Endothelial cell of umbilical vein (primary cell): ENCODE measurements at regions not wholly inside any gene's neighbourhood (a gene's known extent, or its start where the extent isn't known, plus 50 kb on each side); places are given as distances from the start of the nearest gene placed in this dataset.

Experiments
- BruUV-seq: library from RNA; stranded (reverse); fragments of 400-500 nt; replicated peaks from 2 replicates; lab custom pipeline; 2021; lab: Mats Ljungman, UMichigan
- CTCF ChIA-PET: fragments of 300-600, 350-600 bp; sonication (Branson Sonifier 250); formaldehyde crosslinking; loops from one replicate; lab custom pipeline; 2021; ENCODE audit warnings: antibody characterized with exemption, inconsistent platforms; lab: Charles Lee
- POLR2A ChIA-PET: fragments of 300-600, 350-600 bp; sonication (Branson Sonifier 250); formaldehyde crosslinking; loops from one replicate; lab custom pipeline; 2021; ENCODE audit warnings: antibody characterized with exemption, inconsistent platforms; lab: Charles Lee
- DNase-seq: peaks from one replicate; pipeline ENCODE4 v3.0.0-alpha.2; 2011; ENCODE audit warnings: low read depth, low spot score
- FAIRE-seq: peaks from 2 replicates; lab custom pipeline; 2011; peaks lifted over from hg19 to GRCh38; lab: Jason Lieb, UNC
- H2AFZ ChIP-seq: 2 replicates; pipeline ENCODE4 v1.6.0; 2012; ENCODE audit warnings: low read depth, low read length, control low read depth, inconsistent platforms
- H3K27ac ChIP-seq: 2 replicates; pipeline ENCODE4 v1.5.1; 2011; ENCODE audit warnings: low read depth, mild to moderate bottlenecking, control low read depth, low read length, moderate library complexity; ENCODE audit not compliant: insufficient read depth
- H3K27me3 ChIP-seq, 2 experiments: 2 replicates each; pipeline versions ENCODE4 v1.6.0 to v1.6.1; 2011; ENCODE audit warnings: low read length in 2 of 2, mixed read lengths in 1 of 2; ENCODE audit not compliant: control insufficient read depth in 2 of 2, insufficient read depth in 2 of 2
- H3K36me3 ChIP-seq, 2 experiments: 2 replicates in 1 of 2; 3 replicates in 1 of 2; pipeline ENCODE4 v1.5.1; 2011; ENCODE audit warnings: low read length in 2 of 2, mild to moderate bottlenecking in 1 of 2, moderate library complexity in 1 of 2; ENCODE audit not compliant: control insufficient read depth in 2 of 2, insufficient read depth in 2 of 2; ENCODE audit errors: extremely low read depth in 1 of 2
- H3K4me1 ChIP-seq: 3 replicates; pipeline ENCODE4 v1.5.1; 2011; ENCODE audit warnings: mild to moderate bottlenecking, low read length; ENCODE audit not compliant: control insufficient read depth, insufficient read depth; ENCODE audit errors: extremely low read depth
- H3K4me2 ChIP-seq: 2 replicates; pipeline ENCODE4 v1.6.1; 2011; ENCODE audit warnings: low read length, control low read depth, mixed read lengths; ENCODE audit not compliant: insufficient read depth
- H3K4me3 ChIP-seq, 3 experiments: fragments of 200-600 bp in 1 of 3; sonication (generic), shearing (Covaris generic) in 1 of 3; replicated peaks in 1 of 3; 2 replicates each; pipeline ENCODE4 v1.5.1; 2011 to 2016; ENCODE audit warnings: control low read depth in 3 of 3, low read length in 3 of 3, mild to moderate bottlenecking in 2 of 3, inconsistent platforms in 1 of 3, low read depth in 1 of 3, moderate library complexity in 1 of 3; ENCODE audit not compliant: insufficient read depth in 1 of 3
- H3K79me2 ChIP-seq: 2 replicates; pipeline ENCODE4 v1.6.0; 2012; ENCODE audit warnings: low read length, inconsistent platforms; ENCODE audit not compliant: control insufficient read depth, insufficient read depth
- H3K9ac ChIP-seq: replicated peaks from 2 replicates; pipeline ENCODE3; 2011; ENCODE audit warnings: low read length, control low read depth; ENCODE audit not compliant: insufficient read depth; ENCODE audit errors: extremely low read depth
- H3K9me1 ChIP-seq: replicated peaks from 3 replicates; pipeline ENCODE4 v1.6.0; 2011; ENCODE audit warnings: mild to moderate bottlenecking, low read length; ENCODE audit not compliant: control insufficient read depth, insufficient read depth; ENCODE audit errors: extremely low read depth
- H3K9me3 ChIP-seq: replicated peaks from 2 replicates; pipeline ENCODE4 v1.5.1; 2012; ENCODE audit warnings: low read length, inconsistent platforms; ENCODE audit not compliant: control insufficient read depth, insufficient read depth
- H4K20me1 ChIP-seq: replicated peaks from 2 replicates; pipeline ENCODE3; 2011; ENCODE audit warnings: mild to moderate bottlenecking, low read length; ENCODE audit not compliant: control insufficient read depth, insufficient read depth; ENCODE audit errors: extremely low read depth
- CTCF ChIP-seq, 2 donors: IDR thresholded peaks; 1 replicate in 1 of 2; 2 replicates in 1 of 2; pipeline ENCODE4 v1.5.1; 2011; ENCODE audit warnings: low read length in 2 of 2, mild to moderate bottlenecking in 2 of 2, moderate library complexity in 2 of 2, control low read depth in 1 of 2, inconsistent platforms in 1 of 2, low read depth in 1 of 2; ENCODE audit not compliant: insufficient read depth in 1 of 2; ENCODE audit errors: extremely low read depth in 1 of 2
- EZH2 ChIP-seq: IDR thresholded peaks from 2 replicates; pipeline ENCODE4 v1.6.1; 2012; ENCODE audit warnings: borderline replicate concordance, low read depth, mild to moderate bottlenecking, moderate library complexity, low read length, inconsistent platforms; ENCODE audit not compliant: severe bottlenecking
- FOS ChIP-seq: IDR thresholded peaks from 2 replicates; pipeline ENCODE4 v1.6.1; 2011; ENCODE audit warnings: mild to moderate bottlenecking, low read length, moderate library complexity, borderline replicate concordance; ENCODE audit not compliant: insufficient read depth
- GATA2 ChIP-seq: IDR thresholded peaks from 2 replicates; pipeline ENCODE4 v1.7.0; 2011; ENCODE audit warnings: low read depth, mild to moderate bottlenecking, moderate library complexity, mixed read lengths, low read length; ENCODE audit not compliant: insufficient read length, insufficient read depth
- JUN ChIP-seq: IDR thresholded peaks from 2 replicates; pipeline ENCODE4 v1.6.1; 2011; ENCODE audit warnings: borderline replicate concordance, low read depth; ENCODE audit not compliant: insufficient read length, insufficient read depth
- MAX ChIP-seq: IDR thresholded peaks from 2 replicates; pipeline ENCODE4 v1.6.1; 2011; ENCODE audit not compliant: insufficient read depth, insufficient read length
- MYC ChIP-seq: IDR thresholded peaks from one replicate; pipeline ENCODE4 v1.6.1; 2011; ENCODE audit warnings: mild to moderate bottlenecking, low read depth, low read length
- POLR2A ChIP-seq: IDR thresholded peaks from 2 replicates; pipeline ENCODE4 v1.6.1; 2012; ENCODE audit warnings: low read depth, mild to moderate bottlenecking, control low read depth, low read length
- POLR2AphosphoS5 ChIP-seq: IDR thresholded peaks from 2 replicates; pipeline ENCODE4 v1.6.1; 2012; ENCODE audit warnings: low read depth, mild to moderate bottlenecking, control low read depth, low read length, moderate library complexity; ENCODE audit not compliant: insufficient read depth
- dilution Hi-C: fragments of 300-500 bp; cut with MboI; formaldehyde crosslinking; loops from one replicate; pipeline ENCODE4 v1.15.0; 2019; ENCODE audit warnings: low sequenced_read_pairs; ENCODE audit not compliant: extremely low pct_ligation_motif_present
- intact Hi-C: fragments of 100-400 bp; cut with micrococcal nuclease; formaldehyde crosslinking; loops from one replicate; pipeline ENCODE4 v1.10.0; 2022

- H3K9me1 ChIP-seq = no peaks in the 10 kb centered on the region
- ChIA-PET POLR2A (no interaction called here), CTCF (no interaction called here)
- H3K27me3 ChIP-seq = no peaks in the 10 kb centered on the region
- H2AFZ ChIP-seq = no peak overlapping the region
- FAIRE-seq = no peak
- dilution Hi-C loops (no loop called here), intact Hi-C loops (no loop called here)
- no peaks in the 10 kb centered on the region for H3K36me3 ChIP-seq
- no peak overlapping the region for H3K9ac ChIP-seq
- no peak overlapping the region for H3K4me2 ChIP-seq
- TF ChIP-seq POLR2A (no peak), EZH2 (no peak), JUN (no peak), FOS (no peak), GATA2 (no peak), MYC (no peak), MAX (no peak), CTCF (IDR thresholded peaks at IDR 0.05; ENCODE audit: extremely low read depth in 1 of 2, insufficient read depth in 1 of 2, low read depth in 1 of 2, low read length in 2 of 2) (no peak), POLR2AphosphoS5 (no peak)
- no peak overlapping the region for H3K27ac ChIP-seq
- peaks cover 6% of the 10 kb centered on the region for H3K9me3 ChIP-seq
- no peaks in the 10 kb centered on the region for H4K20me1 ChIP-seq
- DNase-seq = no peak
- no TSS peak for BruUV-seq
- H3K79me2 ChIP-seq = no peaks in the 10 kb centered on the region
- no peaks in the 10 kb centered on the region for H3K4me1 ChIP-seq
- no peak overlapping the region for H3K4me3 ChIP-seq
These were observed 234.9 kb downstream of the SUDS3 start for GRCh38 chr12:118611295-118611694.
